ENCODE measurements at regions not wholly inside any gene's neighbourhood (a gene's known extent, or its start where the extent isn't known, plus 50 kb on each side); places are given as distances from the start of the nearest gene placed in this dataset.
"Not testable (repeated sequence)": the region's sequence is repeated elsewhere in the genome, so short reads cannot be mapped to it uniquely, and the experiment has no call there.

- H3K4me3 ChIP-seq: no peak overlapping the region
- no peak overlapping the region for H3K27ac ChIP-seq
These were observed 179.7 kb downstream of the IGLL1 start for GRCh38 chr22:23400286-23400981.

GRCh38 chr22:23399367-23400285 lies 180.5 kb downstream of the IGLL1 start:
- H3K4me3 ChIP-seq: no peak overlapping the region
- H3K27ac ChIP-seq: no peak overlapping the region

- Histone ChIP-seq H3K4me3 (no peak overlapping the region), H3K27ac (no peak overlapping the region)
These were observed 181.3 kb downstream of the IGLL1 start for GRCh38 chr22:23398701-23399366.

- H3K27ac ChIP-seq: no peak overlapping the region
- H3K4me3 ChIP-seq: no peak overlapping the region
These were observed 182.2 kb downstream of the IGLL1 start for GRCh38 chr22:23397613-23398567.

GRCh38 chr22:23397008-23397612 lies 183.0 kb downstream of the IGLL1 start:
- Histone ChIP-seq H3K4me3 (no peak overlapping the region), H3K27ac (no peak overlapping the region)

GRCh38 chr22:23396362-23397007 lies 183.6 kb downstream of the IGLL1 start:
- H3K27ac ChIP-seq: no peak overlapping the region
- no peak overlapping the region for H3K4me3 ChIP-seq

GRCh38 chr22:23395530-23396361 lies 184.3 kb downstream of the IGLL1 start:
- no peak overlapping the region for H3K4me3 ChIP-seq
- H3K27ac ChIP-seq: no peak overlapping the region

- H3K27ac ChIP-seq: no peak overlapping the region
- no peak overlapping the region for H3K4me3 ChIP-seq
These were observed 185.4 kb downstream of the IGLL1 start for GRCh38 chr22:23394525-23395326.

GRCh38 chr22:23393721-23394320 lies 186.3 kb downstream of the IGLL1 start:
- Histone ChIP-seq H3K27ac (no peak overlapping the region), H3K4me3 (no peak overlapping the region)

GRCh38 chr22:23393199-23393598 lies 186.9 kb downstream of the IGLL1 start:
- not testable (repeated sequence) for H3K27ac ChIP-seq, H3K4me3 ChIP-seq

GRCh38 chr22:23392420-23393121 lies 187.5 kb downstream of the IGLL1 start:
- Histone ChIP-seq H3K27ac (no peak overlapping the region), H3K4me3 (no peak overlapping the region)

- no peak overlapping the region for H3K4me3 ChIP-seq
- no peak overlapping the region for H3K27ac ChIP-seq
These were observed 189.1 kb downstream of the IGLL1 start for GRCh38 chr22:23391022-23391421.

- no peak overlapping the region for H3K4me3 ChIP-seq
- no peak overlapping the region for H3K27ac ChIP-seq
These were observed 190.6 kb downstream of the IGLL1 start for GRCh38 chr22:23389271-23390071.

- no peak overlapping the region for H3K27ac ChIP-seq
- no peak overlapping the region for H3K4me3 ChIP-seq
These were observed 191.6 kb downstream of the IGLL1 start for GRCh38 chr22:23388517-23388890.

GRCh38 chr22:23387827-23388516 lies 192.1 kb downstream of the IGLL1 start:
- no peak overlapping the region for H3K27ac ChIP-seq
- no peak overlapping the region for H3K4me3 ChIP-seq
